IPS-18c (cell line): ENCODE measurements at regions not wholly inside any gene's neighbourhood (a gene's known extent, or its start where the extent isn't known, plus 50 kb on each side); places are given as distances from the start of the nearest gene placed in this dataset.
"Not testable (repeated sequence)": the region's sequence is repeated elsewhere in the genome, so short reads cannot be mapped to it uniquely, and the experiment has no call there.

Source experiments
- H3K4me3 ChIP-seq: 2 replicates; pipeline ENCODE4 v1.7.0; 2013; ENCODE audit warnings: low read depth, mild to moderate bottlenecking, low read length, moderate library complexity; ENCODE audit not compliant: insufficient read depth
- H3K9me3 ChIP-seq: one replicate; pipeline ENCODE4 v1.6.1; 2013; ENCODE audit warnings: mild to moderate bottlenecking, low read length, moderate library complexity; ENCODE audit not compliant: control insufficient read depth, insufficient read depth

DNA sequence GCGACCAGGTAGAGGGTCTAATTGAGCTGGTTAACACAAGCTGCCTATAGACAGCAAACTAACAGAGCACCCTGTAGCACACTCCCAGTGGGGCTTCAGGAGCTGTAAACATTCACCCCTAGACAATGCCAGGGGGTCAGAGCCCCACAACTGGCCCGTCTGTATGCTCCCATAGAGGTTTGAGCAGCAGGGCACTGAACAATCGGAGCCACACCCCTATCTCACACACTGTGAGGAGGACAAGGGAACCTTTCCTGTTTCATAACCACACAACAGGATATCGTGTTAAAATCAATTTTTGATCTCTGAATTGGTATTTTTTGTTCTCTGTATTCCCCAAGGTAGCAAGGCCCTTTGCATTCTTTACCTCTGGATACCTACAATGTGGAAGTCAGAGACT, 266.1 kb downstream of the SPRY2 start:
- H3K9me3 ChIP-seq, result no peaks in the 10 kb centered on the region
- no peak overlapping the region for H3K4me3 ChIP-seq

DNA sequence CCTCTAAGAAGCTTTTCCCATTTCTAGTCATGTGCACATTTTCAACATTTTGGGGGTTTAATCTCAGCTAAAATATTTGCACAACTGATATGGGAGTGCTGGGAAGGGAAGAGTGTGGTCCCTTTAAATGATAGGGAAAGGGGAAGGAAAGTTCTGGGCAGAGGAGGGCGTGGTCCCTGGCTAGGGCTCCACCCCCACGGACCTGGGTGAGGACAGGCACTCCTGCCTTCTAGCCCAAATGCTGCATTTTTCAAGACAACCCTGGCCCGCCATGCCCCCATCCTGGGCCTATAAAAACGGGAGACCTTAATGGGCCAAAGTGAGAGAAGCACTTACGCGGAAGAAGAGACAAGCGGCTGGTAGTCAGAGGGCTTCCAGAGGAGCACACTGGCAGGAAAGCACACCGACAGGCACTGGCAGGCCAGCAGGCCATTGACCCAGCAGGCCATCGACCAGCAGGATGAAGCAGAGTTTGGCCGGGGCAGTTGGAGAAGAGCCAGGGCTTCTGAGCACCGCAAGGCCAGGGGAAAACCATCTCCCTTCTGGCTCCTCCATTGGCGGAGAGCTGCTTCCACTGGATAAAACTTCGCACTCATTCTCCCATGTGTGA, 266.7 kb downstream of the SPRY2 start:
- Histone ChIP-seq H3K9me3 (no peaks in the 10 kb centered on the region), H3K4me3 (no peak overlapping the region)

DNA sequence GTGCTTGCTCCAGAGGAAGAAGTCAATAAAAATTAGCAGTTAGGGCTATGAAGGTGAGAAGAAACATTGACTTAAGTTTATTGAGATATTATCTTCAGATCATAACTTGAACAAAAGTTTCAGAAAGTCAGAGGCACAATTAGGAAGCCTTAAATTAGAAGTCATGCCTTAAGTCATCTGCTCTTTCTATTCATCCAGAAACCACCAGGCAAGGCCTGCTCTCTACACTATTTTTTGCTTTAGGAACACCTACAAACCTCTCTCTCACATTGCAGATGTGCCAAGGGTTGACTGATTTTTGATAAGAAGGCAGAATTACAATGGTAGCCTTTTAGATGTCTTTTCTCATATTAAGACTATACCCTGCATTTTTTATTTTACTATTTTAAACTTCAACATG, 268.7 kb downstream of the SPRY2 start:
- no peaks in the 10 kb centered on the region for H3K9me3 ChIP-seq
- H3K4me3 ChIP-seq, result no peak overlapping the region

DNA sequence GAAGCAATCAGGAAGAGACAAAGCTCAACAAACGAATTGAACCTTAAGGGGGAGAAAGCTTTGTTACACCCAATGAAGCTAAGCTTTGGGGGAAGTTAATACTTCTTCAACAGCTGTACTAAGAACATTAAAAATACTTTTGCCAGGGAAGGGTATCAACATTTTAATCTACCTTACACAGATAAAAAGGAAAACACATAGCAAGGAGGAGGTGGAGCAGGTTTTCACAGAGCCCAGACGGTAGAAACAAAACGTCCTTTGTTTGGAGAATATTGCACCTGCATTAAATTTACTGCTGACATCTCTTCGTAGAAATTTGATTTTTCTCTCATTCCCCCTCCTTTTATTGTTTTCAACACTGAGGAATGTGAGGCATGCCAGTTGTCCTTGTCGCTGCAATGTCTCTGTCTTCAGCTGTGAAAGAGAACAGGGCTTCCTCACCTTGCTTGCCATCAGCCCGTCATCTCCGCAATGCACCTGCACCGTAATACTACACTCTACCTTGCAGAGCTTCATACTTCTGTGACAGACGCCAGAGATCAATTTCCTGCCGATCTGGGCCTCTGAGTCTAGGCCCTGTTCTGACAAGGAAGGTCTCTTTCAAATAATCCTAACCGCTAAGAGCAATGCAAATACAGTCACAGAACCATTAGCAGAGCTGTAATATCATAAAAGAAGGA, 270.8 kb downstream of the SPRY2 start:
- Histone ChIP-seq H3K4me3 (no peak overlapping the region), H3K9me3 (no peaks in the 10 kb centered on the region)

- Histone ChIP-seq H3K9me3 (no peaks in the 10 kb centered on the region), H3K4me3 (no peak overlapping the region)
Observed at GRCh38 chr13:80069374-80069773, 271.6 kb downstream of the SPRY2 start.

DNA sequence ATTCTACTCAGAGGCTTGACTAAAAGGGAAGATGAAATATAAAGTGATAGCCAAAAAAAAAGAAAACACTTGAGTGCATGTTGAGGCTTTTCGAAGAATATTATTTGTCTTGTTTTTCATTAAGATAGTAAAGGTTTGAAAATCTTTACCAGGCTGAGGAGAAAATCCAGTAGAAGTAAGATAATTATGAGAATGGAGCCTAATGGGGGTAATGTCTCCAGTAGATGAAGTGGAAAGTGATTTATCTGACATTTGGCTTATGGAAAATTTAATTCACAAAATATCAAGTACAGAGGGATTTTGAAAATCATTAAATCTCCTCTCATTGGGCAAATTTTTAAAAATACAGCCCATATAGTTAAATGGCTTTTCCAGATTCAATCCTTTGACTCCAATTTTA, 274.9 kb downstream of the SPRY2 start:
- no peak overlapping the region for H3K4me3 ChIP-seq
- H3K9me3 ChIP-seq, result no peaks in the 10 kb centered on the region

DNA sequence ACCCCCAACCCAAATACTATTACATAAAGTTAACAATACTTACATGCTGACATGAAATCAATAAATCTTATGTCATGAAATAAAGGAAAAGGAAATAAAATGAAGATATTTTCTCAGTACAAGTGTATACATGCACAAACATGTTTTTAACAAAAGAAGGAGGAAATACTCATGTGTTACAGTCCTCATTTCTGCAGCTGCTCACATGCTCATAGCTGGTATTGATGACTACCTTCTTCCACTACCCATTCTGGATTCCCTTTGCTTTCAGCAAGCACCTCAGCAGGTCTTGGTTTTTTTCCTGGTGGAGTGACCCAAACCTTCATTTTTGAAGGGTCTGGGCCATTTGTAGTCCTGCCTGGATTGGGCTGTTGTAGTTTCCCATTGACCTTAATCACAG, 278.5 kb downstream of the SPRY2 start:
- H3K9me3 ChIP-seq, H3K4me3 ChIP-seq: not testable (repeated sequence)

GRCh38 chr13:80059789-80060188, 281.1 kb downstream of the SPRY2 start:
- H3K9me3 ChIP-seq, result no peaks in the 10 kb centered on the region
- H3K4me3 ChIP-seq, result no peak overlapping the region

- Histone ChIP-seq H3K9me3 (no peaks in the 10 kb centered on the region), H3K4me3 (no peak overlapping the region)
Observed at GRCh38 chr13:80058626-80059025, 282.3 kb downstream of the SPRY2 start.

DNA sequence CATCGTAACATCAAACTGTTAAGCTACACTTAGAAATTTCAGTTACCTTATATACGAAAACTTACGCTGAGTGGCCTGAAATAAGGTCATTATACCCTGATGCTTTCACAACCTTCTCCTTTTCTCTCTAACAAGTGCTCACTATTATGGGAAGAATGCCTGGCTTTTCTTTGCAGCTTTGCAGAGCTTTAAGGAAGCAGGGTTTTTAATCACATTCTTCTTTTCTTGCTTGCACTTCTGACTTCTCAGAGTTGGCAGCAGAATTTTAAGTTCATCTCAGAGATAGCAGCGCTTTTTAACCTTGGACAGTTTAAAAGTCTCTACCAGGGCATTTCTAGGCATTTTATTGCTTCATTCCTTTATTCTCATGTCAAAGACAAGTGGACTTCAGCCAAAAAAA, 285.1 kb downstream of the SPRY2 start:
- H3K9me3 ChIP-seq, result no peaks in the 10 kb centered on the region
- no peak overlapping the region for H3K4me3 ChIP-seq

GRCh38 chr13:80054806-80055205, 286.1 kb downstream of the SPRY2 start:
- Histone ChIP-seq H3K4me3 (no peak overlapping the region), H3K9me3 (no peaks in the 10 kb centered on the region)

DNA sequence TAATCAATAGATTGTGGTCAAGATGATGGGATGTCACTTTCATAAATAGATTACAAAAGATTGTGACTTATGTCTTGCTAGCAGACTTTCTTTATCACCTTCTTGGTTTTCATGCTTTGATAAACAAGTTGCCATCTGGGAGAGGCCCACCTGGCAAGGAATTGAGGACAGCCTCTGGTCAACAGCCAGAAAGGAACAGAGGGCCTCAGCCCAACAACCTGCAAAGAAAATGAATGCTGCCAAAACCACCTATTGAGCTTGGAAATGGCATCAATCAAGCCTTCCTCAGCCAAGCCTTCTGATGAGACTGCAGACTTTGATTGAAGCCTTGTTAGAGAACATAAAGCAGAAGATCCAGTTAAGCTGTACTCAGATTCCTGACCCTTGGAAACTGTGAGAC, 288.6 kb downstream of the SPRY2 start:
- H3K4me3 ChIP-seq, result no peak overlapping the region
- H3K9me3 ChIP-seq, result no peaks in the 10 kb centered on the region

DNA sequence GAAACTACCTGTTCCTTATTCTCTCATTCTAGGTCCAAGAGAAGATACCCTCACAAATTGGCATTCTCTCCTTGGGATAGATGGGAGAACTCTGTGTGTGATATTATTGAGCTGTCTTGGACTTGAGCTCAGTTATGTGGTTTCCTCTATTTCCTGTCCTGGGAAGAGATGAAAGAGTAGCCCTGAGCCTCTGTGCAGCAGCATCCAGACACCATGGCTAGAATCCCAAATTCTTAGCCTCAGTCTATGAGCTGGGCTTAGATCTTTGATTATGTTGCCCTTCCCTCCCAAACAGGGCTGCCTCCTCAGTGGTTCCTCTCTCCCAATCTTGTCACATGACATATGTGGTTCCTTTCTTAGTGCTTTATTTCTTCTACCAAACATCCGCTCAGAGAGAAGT, 290.7 kb downstream of the SPRY2 start:
- H3K9me3 ChIP-seq, result no peaks in the 10 kb centered on the region
- H3K4me3 ChIP-seq, result no peak overlapping the region

DNA sequence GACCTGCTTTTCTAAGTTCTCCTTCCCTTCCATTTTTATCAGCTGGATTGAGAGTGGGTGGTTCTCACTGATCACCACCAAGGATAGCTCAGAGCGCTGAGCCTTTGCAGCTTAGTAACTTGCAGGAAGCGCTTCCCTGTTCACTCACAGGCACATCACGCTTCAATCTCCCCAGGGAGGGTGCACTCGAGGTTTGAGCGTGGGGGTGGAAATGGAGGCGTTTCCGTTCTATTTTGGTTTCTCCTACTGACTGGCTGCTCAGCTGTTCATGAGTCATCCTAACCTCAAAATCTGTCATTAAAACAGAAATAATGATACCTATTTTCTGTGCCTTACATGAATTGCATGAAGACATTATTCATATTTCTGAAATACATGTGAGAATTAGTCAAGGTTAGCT, 292.1 kb downstream of the SPRY2 start:
- H3K4me3 ChIP-seq, result no peak overlapping the region
- no peaks in the 10 kb centered on the region for H3K9me3 ChIP-seq

- Histone ChIP-seq H3K9me3 (no peaks in the 10 kb centered on the region), H3K4me3 (no peak overlapping the region)
Observed at GRCh38 chr13:80048030-80048429, 292.9 kb downstream of the SPRY2 start.

GRCh38 chr13:80047406-80047805, 293.5 kb downstream of the SPRY2 start:
- Histone ChIP-seq H3K9me3 (no peaks in the 10 kb centered on the region), H3K4me3 (no peak overlapping the region)

DNA sequence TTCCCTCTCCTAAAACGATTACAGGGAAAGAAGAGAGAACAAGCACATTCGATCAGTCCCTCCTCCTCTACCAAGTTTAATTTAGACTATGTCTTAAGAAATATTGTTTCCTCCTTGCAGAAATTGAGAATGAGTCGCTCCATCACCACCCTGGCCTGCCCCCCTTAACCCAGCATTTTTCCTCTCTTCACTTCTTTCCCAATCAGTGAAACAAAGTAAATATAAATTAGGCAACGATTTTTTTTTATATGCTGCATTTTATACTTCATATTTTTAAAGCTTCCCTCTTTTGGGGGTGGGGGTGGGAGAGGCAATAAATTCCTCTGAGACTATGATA, 300.0 kb downstream of the SPRY2 start:
- no peaks in the 10 kb centered on the region for H3K9me3 ChIP-seq
- H3K4me3 ChIP-seq, result no peak overlapping the region

DNA sequence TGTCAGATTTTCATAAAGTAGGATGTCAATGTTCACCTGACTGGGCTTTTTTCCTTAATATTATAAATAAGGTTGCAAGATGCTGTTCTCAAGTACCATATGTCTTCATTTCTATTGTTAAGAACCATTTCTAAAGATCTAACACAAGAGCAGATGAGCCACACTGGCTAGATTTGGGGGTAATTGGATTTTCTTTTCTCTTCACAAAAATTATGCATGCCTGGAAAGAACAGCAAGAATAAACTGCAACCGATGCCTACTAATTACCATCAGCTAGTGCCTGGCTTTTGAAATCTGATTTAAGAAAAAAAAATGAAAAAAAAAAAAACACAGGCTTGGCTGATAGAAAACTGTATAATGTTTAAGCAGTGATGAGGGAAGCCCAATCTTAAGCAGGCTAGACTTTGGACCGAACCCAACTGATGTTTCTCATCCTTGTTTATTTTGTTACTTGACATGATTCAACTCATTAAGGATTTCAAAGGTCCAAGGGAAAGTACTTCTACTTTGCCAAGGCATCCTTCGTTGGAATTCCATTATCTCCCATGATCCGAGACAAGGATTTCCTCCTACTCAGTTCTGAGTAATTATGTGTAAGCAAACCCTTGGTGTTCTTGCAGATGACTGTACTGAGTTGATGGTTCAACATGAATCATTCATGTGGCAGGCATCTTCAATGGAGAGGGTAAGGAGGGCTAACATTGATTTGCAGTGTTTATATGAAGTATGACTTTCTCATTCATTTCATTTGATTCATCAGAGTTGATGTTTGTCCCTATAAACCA, 300.5 kb downstream of the SPRY2 start:
- H3K9me3 ChIP-seq, result no peaks in the 10 kb centered on the region
- H3K4me3 ChIP-seq, result no peak overlapping the region
